HG02763 (cell line): ENCODE measurements at regions not wholly inside any gene's neighbourhood (a gene's known extent, or its start where the extent isn't known, plus 50 kb on each side); places are given as distances from the start of the nearest gene placed in this dataset.
"Not testable (repeated sequence)": the region's sequence is repeated elsewhere in the genome, so short reads cannot be mapped to it uniquely, and the experiment has no call there.

Experiments
- ATAC-seq: cut with Tn5 transposase; IDR thresholded peaks from one replicate; pipeline ENCODE4 v1.9.1; 2021; ENCODE audit warnings: mild to moderate bottlenecking, moderate library complexity; ENCODE audit not compliant: unreplicated experiment

- not testable (repeated sequence) for ATAC-seq
Observed at GRCh38 chr15:20105011-20105990, 436.3 kb downstream of the GOLGA6L6 start.

- ATAC-seq: not testable (repeated sequence)
Observed at GRCh38 chr15:20104551-20104950, 437.0 kb downstream of the GOLGA6L6 start.

- not testable (repeated sequence) for ATAC-seq
Observed at GRCh38 chr15:20102862-20103261, 438.7 kb downstream of the GOLGA6L6 start.

GRCh38 chr15:20102209-20102608 is 439.4 kb downstream of the GOLGA6L6 start:
- not testable (repeated sequence) for ATAC-seq

- ATAC-seq: not testable (repeated sequence)
Observed at GRCh38 chr15:20101281-20101680, 440.3 kb downstream of the GOLGA6L6 start.

GRCh38 chr15:20100604-20101270 is 440.9 kb downstream of the GOLGA6L6 start:
- ATAC-seq: not testable (repeated sequence)

- ATAC-seq: not testable (repeated sequence)
Observed at GRCh38 chr15:20095699-20096303, 445.8 kb downstream of the GOLGA6L6 start.

GRCh38 chr15:20089541-20089940 is 452.1 kb downstream of the GOLGA6L6 start:
- not testable (repeated sequence) for ATAC-seq

- not testable (repeated sequence) for ATAC-seq
Observed at GRCh38 chr15:20084026-20084425, 457.6 kb downstream of the GOLGA6L6 start.

- not testable (repeated sequence) for ATAC-seq
Observed at GRCh38 chr15:20074082-20074481, 467.5 kb downstream of the GOLGA6L6 start.

GRCh38 chr15:20069043-20069442 is 472.6 kb downstream of the GOLGA6L6 start:
- not testable (repeated sequence) for ATAC-seq

- not testable (repeated sequence) for ATAC-seq
Observed at GRCh38 chr15:20066173-20066572, 475.4 kb downstream of the GOLGA6L6 start.

- not testable (repeated sequence) for ATAC-seq
Observed at GRCh38 chr15:20065508-20065907, 476.1 kb downstream of the GOLGA6L6 start.

GRCh38 chr15:20063167-20063566 is 478.4 kb downstream of the GOLGA6L6 start:
- not testable (repeated sequence) for ATAC-seq

GRCh38 chr15:20060838-20061237 is 480.8 kb downstream of the GOLGA6L6 start:
- ATAC-seq: not testable (repeated sequence)

- not testable (repeated sequence) for ATAC-seq
Observed at GRCh38 chr15:20056871-20057270, 484.7 kb downstream of the GOLGA6L6 start.

- ATAC-seq: not testable (repeated sequence)
Observed at GRCh38 chr15:20055921-20056320, 485.7 kb downstream of the GOLGA6L6 start.

GRCh38 chr15:20048189-20048588 is 493.4 kb downstream of the GOLGA6L6 start:
- not testable (repeated sequence) for ATAC-seq

- ATAC-seq: not testable (repeated sequence)
Observed at GRCh38 chr15:20045165-20045564, 496.4 kb downstream of the GOLGA6L6 start.

GRCh38 chr15:20040691-20041090 is 500.9 kb downstream of the GOLGA6L6 start:
- not testable (repeated sequence) for ATAC-seq

- not testable (repeated sequence) for ATAC-seq
Observed at GRCh38 chr15:20025040-20025439, 516.6 kb downstream of the GOLGA6L6 start.
